ENCODE measurements at regions not wholly inside any gene's neighbourhood (a gene's known extent, or its start where the extent isn't known, plus 50 kb on each side); places are given as distances from the start of the nearest gene placed in this dataset.

DNA sequence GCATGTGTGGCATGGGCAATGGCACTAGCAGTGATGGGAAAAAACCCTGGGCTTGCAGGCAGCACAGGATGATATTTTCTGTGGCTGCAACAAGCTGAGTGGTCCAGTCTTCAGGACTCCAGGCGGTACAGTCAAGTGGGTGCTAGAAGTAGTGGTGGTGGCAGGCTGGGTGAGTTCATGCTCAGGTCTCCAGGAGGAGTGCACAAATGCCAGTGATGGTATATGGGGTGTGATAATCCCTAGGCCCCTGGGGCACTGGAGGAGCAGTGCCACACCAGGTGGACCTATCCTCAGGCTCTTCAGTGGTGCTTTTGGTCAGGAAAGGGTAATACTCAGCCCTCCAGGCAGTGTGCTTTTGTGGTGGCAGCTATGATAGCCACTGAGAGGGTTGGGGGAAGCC, 496.4 kb downstream of the PRR16 start:
- Histone ChIP-seq H3K27ac (ENCODE audit: low read depth in 2 of 2, low read length in 1 of 2) (no peak overlapping the region), H3K79me2 (ENCODE audit: insufficient read depth) (no peaks in the 10 kb centered on the region), H3K9me2 (no peaks in the 10 kb centered on the region), H4K20me1 (ENCODE audit: insufficient read depth) (no peaks in the 10 kb centered on the region), H3K4me1 (ENCODE audit: control insufficient read depth in 1 of 2, insufficient read depth in 2 of 2, low read depth in 1 of 2, low read length in 1 of 2) (no peaks in the 10 kb centered on the region; a peak in 2 of 4 replicates), H3K4me3 (ENCODE audit: low read depth in 2 of 2, low read length in 1 of 2) (no peak overlapping the region), H3K9me3 (no peaks in the 10 kb centered on the region), H3F3A (replicated peaks; ENCODE audit: insufficient read depth) (no peaks in the 10 kb centered on the region), H3K4me2 (no peak overlapping the region), H2AFZ (ENCODE audit: low read depth) (no peak overlapping the region), H3K27me3 (ENCODE audit: insufficient read depth) (no peaks in the 10 kb centered on the region), H3K36me3 (replicated peaks in 1 of 2; ENCODE audit: control insufficient read depth in 1 of 2, insufficient read depth in 2 of 2, low read length in 1 of 2) (no peaks in the 10 kb centered on the region), H3K9ac (no peak overlapping the region)
- no peak for DNase-seq
- ChIA-PET POLR2A (no interaction called here), CTCF (no interaction called here)
- no peak for TF ChIP-seq MXI1 (IDR thresholded peaks at IDR 0.05; ENCODE audit: low read depth, low read length)
- no CpG with 5 or more reads among the region's 1 CpG for WGBS (ENCODE audit: low lambda C conversion rate)

DNA sequence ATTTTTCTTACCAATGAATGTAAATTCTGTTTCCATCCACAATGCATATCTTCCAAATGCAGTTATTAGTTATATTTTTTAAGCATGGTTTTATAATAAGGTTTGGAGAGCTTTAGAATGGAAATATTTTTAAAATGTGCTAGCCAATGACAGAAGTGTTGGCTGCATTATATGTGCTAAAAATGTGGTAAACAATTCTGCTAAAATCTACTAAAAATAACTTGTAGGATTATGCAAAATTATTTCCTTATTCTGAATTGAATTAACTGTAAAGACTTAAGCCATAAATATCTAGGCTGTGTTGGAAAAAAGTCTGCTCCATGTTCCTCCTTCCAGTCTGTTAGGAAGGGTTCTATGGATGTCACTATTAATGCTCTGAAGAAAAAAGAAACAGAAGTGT, 503.3 kb downstream of the PRR16 start:
- Histone ChIP-seq H3K4me2 (no peak overlapping the region), H3K36me3 (replicated peaks in 1 of 2; ENCODE audit: control insufficient read depth in 1 of 2, insufficient read depth in 2 of 2, low read length in 1 of 2) (no peaks in the 10 kb centered on the region), H3K9me2 (no peaks in the 10 kb centered on the region), H3K9me3 (no peaks in the 10 kb centered on the region), H2AFZ (ENCODE audit: low read depth) (no peak overlapping the region), H3K9ac (no peak overlapping the region), H3K4me3 (ENCODE audit: low read depth in 2 of 2, low read length in 1 of 2) (no peak overlapping the region), H3F3A (replicated peaks; ENCODE audit: insufficient read depth) (no peaks in the 10 kb centered on the region), H4K20me1 (ENCODE audit: insufficient read depth) (no peaks in the 10 kb centered on the region), H3K27ac (ENCODE audit: low read depth in 2 of 2, low read length in 1 of 2) (no peak overlapping the region), H3K4me1 (ENCODE audit: control insufficient read depth in 1 of 2, insufficient read depth in 2 of 2, low read depth in 1 of 2, low read length in 1 of 2) (no peaks in the 10 kb centered on the region; a peak in 1 of 4 replicates), H3K79me2 (ENCODE audit: insufficient read depth) (no peaks in the 10 kb centered on the region), H3K27me3 (ENCODE audit: insufficient read depth) (no peaks in the 10 kb centered on the region)
- no peak for DNase-seq
- ChIA-PET POLR2A (no interaction called here), CTCF (no interaction called here)
- TF ChIP-seq SMC3 (IDR thresholded peaks at IDR 0.05; ENCODE audit: low read depth, low read length), result no peak
- TF ChIP-seq JUND (IDR thresholded peaks at IDR 0.05), result no peak
- TF ChIP-seq, protein P1, sequence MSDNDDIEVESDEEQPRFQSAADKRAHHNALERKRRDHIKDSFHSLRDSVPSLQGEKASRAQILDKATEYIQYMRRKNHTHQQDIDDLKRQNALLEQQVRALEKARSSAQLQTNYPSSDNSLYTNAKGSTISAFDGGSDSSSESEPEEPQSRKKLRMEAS (IDR thresholded peaks at IDR 0.05; ENCODE audit: low read depth), result no peak
- TF ChIP-seq, protein P2, sequence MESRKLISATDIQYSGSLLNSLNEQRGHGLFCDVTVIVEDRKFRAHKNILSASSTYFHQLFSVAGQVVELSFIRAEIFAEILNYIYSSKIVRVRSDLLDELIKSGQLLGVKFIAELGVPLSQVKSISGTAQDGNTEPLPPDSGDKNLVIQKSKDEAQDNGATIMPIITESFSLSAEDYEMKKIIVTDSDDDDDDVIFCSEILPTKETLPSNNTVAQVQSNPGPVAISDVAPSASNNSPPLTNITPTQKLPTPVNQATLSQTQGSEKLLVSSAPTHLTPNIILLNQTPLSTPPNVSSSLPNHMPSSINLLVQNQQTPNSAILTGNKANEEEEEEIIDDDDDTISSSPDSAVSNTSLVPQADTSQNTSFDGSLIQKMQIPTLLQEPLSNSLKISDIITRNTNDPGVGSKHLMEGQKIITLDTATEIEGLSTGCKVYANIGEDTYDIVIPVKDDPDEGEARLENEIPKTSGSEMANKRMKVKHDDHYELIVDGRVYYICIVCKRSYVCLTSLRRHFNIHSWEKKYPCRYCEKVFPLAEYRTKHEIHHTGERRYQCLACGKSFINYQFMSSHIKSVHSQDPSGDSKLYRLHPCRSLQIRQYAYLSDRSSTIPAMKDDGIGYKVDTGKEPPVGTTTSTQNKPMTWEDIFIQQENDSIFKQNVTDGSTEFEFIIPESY (IDR thresholded peaks at IDR 0.05; ENCODE audit: borderline replicate concordance, low read depth), result no peak
- TF ChIP-seq RAD21 (IDR thresholded peaks at IDR 0.05; ENCODE audit: low read length), result no peak
- TF ChIP-seq, protein P3, sequence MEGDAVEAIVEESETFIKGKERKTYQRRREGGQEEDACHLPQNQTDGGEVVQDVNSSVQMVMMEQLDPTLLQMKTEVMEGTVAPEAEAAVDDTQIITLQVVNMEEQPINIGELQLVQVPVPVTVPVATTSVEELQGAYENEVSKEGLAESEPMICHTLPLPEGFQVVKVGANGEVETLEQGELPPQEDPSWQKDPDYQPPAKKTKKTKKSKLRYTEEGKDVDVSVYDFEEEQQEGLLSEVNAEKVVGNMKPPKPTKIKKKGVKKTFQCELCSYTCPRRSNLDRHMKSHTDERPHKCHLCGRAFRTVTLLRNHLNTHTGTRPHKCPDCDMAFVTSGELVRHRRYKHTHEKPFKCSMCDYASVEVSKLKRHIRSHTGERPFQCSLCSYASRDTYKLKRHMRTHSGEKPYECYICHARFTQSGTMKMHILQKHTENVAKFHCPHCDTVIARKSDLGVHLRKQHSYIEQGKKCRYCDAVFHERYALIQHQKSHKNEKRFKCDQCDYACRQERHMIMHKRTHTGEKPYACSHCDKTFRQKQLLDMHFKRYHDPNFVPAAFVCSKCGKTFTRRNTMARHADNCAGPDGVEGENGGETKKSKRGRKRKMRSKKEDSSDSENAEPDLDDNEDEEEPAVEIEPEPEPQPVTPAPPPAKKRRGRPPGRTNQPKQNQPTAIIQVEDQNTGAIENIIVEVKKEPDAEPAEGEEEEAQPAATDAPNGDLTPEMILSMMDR (IDR thresholded peaks at IDR 0.05), result no peak
- TF ChIP-seq, protein P4, sequence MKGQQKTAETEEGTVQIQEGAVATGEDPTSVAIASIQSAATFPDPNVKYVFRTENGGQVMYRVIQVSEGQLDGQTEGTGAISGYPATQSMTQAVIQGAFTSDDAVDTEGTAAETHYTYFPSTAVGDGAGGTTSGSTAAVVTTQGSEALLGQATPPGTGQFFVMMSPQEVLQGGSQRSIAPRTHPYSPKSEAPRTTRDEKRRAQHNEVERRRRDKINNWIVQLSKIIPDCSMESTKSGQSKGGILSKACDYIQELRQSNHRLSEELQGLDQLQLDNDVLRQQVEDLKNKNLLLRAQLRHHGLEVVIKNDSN (IDR thresholded peaks at IDR 0.05; ENCODE audit: borderline replicate concordance, low read depth), result no peak
- TF ChIP-seq RFX5 (IDR thresholded peaks at IDR 0.05; ENCODE audit: low read length), result no peak
- no peak for TF ChIP-seq FOSL2 (IDR thresholded peaks at IDR 0.05; ENCODE audit: borderline replicate concordance, low read depth)
- TF ChIP-seq FOXM1 (IDR thresholded peaks at IDR 0.05; ENCODE audit: low read depth), result no peak
- TF ChIP-seq EZH2phosphoT487 (IDR thresholded peaks at IDR 0.05; ENCODE audit: borderline replicate concordance, low read depth), result no peak

Data from SK-N-SH (cell line).